WTC11 (cell line): ENCODE measurements at regions not wholly inside any gene's neighbourhood (a gene's known extent, or its start where the extent isn't known, plus 50 kb on each side); places are given as distances from the start of the nearest gene placed in this dataset.

ENCODE experiments used
- ATAC-seq: fragments of 200-7000 bp; cut with Tn5 transposase; 2 replicates; pipeline ENCODE4 v1.10.0; 2021; ENCODE audit warnings: mild to moderate bottlenecking, moderate library complexity
- CTCF ChIA-PET: fragments of 300-600 bp; sonication (Branson Sonifier 250); formaldehyde crosslinking; loops from one replicate; lab custom pipeline; 2021; ENCODE audit warnings: antibody characterized with exemption; lab: Charles Lee
- POLR2A ChIA-PET: fragments of 350-600 bp; sonication (Branson Sonifier 250); formaldehyde crosslinking; loops from one replicate; lab custom pipeline; 2021; ENCODE audit warnings: antibody characterized with exemption; lab: Charles Lee
- DNase-seq: peaks from one replicate; pipeline ENCODE4 v3.0.0; 2021; ENCODE audit warnings: low spot score
- H3K27ac Mint-ChIP-seq: 2 replicates; pipeline ENCODE4 v1.8.0; 2021; ENCODE audit warnings: mixed read lengths
- H3K27me3 Mint-ChIP-seq: 2 replicates; pipeline ENCODE4 v1.8.0; 2021; ENCODE audit warnings: low read depth, mild to moderate bottlenecking, moderate library complexity, mixed read lengths
- H3K36me3 Mint-ChIP-seq: 2 replicates; pipeline ENCODE4 v1.8.0; 2021; ENCODE audit warnings: mixed read lengths
- H3K4me1 Mint-ChIP-seq: 2 replicates; pipeline ENCODE4 v1.8.0; 2022; ENCODE audit warnings: mixed read lengths
- H3K4me3 Mint-ChIP-seq: 2 replicates; pipeline ENCODE4 v1.8.0; 2021; ENCODE audit warnings: mild to moderate bottlenecking, moderate library complexity, mixed read lengths
- H3K9me3 Mint-ChIP-seq: 2 replicates; pipeline ENCODE4 v1.8.0; 2021; ENCODE audit warnings: mixed read lengths
- ATF1 ChIP-seq: sonication (generic); formaldehyde crosslinking; IDR thresholded peaks from 2 replicates; pipeline ENCODE4 v1.8.1; 2023; ENCODE audit warnings: mild to moderate bottlenecking, moderate library complexity, missing genetic modification reagents
- CDX4 ChIP-seq: fragments of 250-450 bp; sonication (Bioruptor Pico); IDR thresholded peaks from 2 replicates; pipeline ENCODE4 v1.9.0; 2021; ENCODE audit warnings: moderate library complexity, mild to moderate bottlenecking, inconsistent platforms, borderline replicate concordance
- CREM ChIP-seq: sonication (generic); formaldehyde crosslinking; IDR thresholded peaks from 2 replicates; pipeline ENCODE4 v1.8.1; 2022; ENCODE audit warnings: mild to moderate bottlenecking, missing genetic modification reagents, moderate library complexity
- CTCF ChIP-seq: fragments of 200-600 bp; IDR thresholded peaks from 2 replicates; pipeline ENCODE4 v1.8.0; 2022; ENCODE audit warnings: antibody characterized with exemption
- E2F4 ChIP-seq: sonication (generic); formaldehyde crosslinking; IDR thresholded peaks from 2 replicates; pipeline ENCODE4 v1.8.1; 2022; ENCODE audit warnings: low read depth, mild to moderate bottlenecking, moderate library complexity, missing genetic modification reagents, borderline replicate concordance
- IRF1 ChIP-seq: sonication (generic); formaldehyde crosslinking; IDR thresholded peaks from 2 replicates; pipeline ENCODE4 v1.8.0; 2023; ENCODE audit warnings: missing genetic modification reagents
- JAZF1 ChIP-seq: fragments of 250-450 bp; sonication (Bioruptor Pico); IDR thresholded peaks from 2 replicates; pipeline ENCODE4 v1.9.0; 2021; ENCODE audit warnings: moderate library complexity, mild to moderate bottlenecking, inconsistent platforms
- NFE2L1 ChIP-seq: sonication (generic); formaldehyde crosslinking; IDR thresholded peaks from 2 replicates; pipeline ENCODE4 v1.8.1; 2023; ENCODE audit warnings: missing genetic modification reagents
- NR2C2 ChIP-seq: sonication (generic); formaldehyde crosslinking; IDR thresholded peaks from 2 replicates; pipeline ENCODE4 v1.8.0; 2022; ENCODE audit warnings: mild to moderate bottlenecking, missing genetic modification reagents
- PREB ChIP-seq: sonication (generic); formaldehyde crosslinking; IDR thresholded peaks from 2 replicates; pipeline ENCODE4 v1.8.1; 2022; ENCODE audit warnings: mild to moderate bottlenecking, missing genetic modification reagents, moderate library complexity, borderline replicate concordance
- TEAD1 ChIP-seq: sonication (generic); formaldehyde crosslinking; IDR thresholded peaks from 2 replicates; pipeline ENCODE4 v1.8.0; 2022; ENCODE audit warnings: mild to moderate bottlenecking, missing genetic modification reagents
- TEAD4 ChIP-seq: sonication (generic); formaldehyde crosslinking; IDR thresholded peaks from 2 replicates; pipeline ENCODE4 v1.8.0; 2022; ENCODE audit warnings: mild to moderate bottlenecking, missing genetic modification reagents
- USF1 ChIP-seq: sonication (generic); formaldehyde crosslinking; IDR thresholded peaks from 2 replicates; pipeline ENCODE4 v1.8.0; 2022; ENCODE audit warnings: mild to moderate bottlenecking, missing genetic modification reagents
- ZBTB21 ChIP-seq: sonication (generic); formaldehyde crosslinking; IDR thresholded peaks from 2 replicates; pipeline ENCODE4 v1.8.1; 2023; ENCODE audit warnings: mild to moderate bottlenecking, missing genetic modification reagents, borderline replicate concordance
- ZMAT4 ChIP-seq: fragments of 250-450 bp; sonication (Bioruptor Pico); IDR thresholded peaks from 2 replicates; pipeline ENCODE4 v1.9.0; 2021; ENCODE audit warnings: mild to moderate bottlenecking
- ZNF121 ChIP-seq: sonication (generic); formaldehyde crosslinking; IDR thresholded peaks from 2 replicates; pipeline ENCODE4 v1.8.0; 2023; ENCODE audit warnings: missing genetic modification reagents
- ZNF317 ChIP-seq: sonication (generic); formaldehyde crosslinking; IDR thresholded peaks from 2 replicates; pipeline ENCODE4 v1.8.1; 2023; ENCODE audit warnings: low read depth, mild to moderate bottlenecking, moderate library complexity, missing genetic modification reagents, borderline replicate concordance
- ZNF396 ChIP-seq: fragments of 250-450 bp; sonication (Bioruptor Pico); IDR thresholded peaks from 2 replicates; pipeline ENCODE4 v1.8.0; 2021; ENCODE audit warnings: mild to moderate bottlenecking, moderate library complexity, borderline replicate concordance

- TF ChIP-seq ZMAT4 (CRISPR knock-in tag) = no peak
- no peak for TF ChIP-seq CDX4 (CRISPR knock-in tag)
- no peak for TF ChIP-seq NFE2L1
- TF ChIP-seq PREB (CRISPR knock-in tag) = no peak
- TF ChIP-seq CTCF = no peak
- no peak for TF ChIP-seq TEAD4 (CRISPR knock-in tag)
- TF ChIP-seq TEAD1 = no peak
- TF ChIP-seq ZBTB21 = no peak
- TF ChIP-seq E2F4 (CRISPR knock-in tag) = no peak
- no peak for TF ChIP-seq JAZF1 (CRISPR knock-in tag)
- no peak for TF ChIP-seq ATF1 (CRISPR knock-in tag)
- TF ChIP-seq ZNF317 (CRISPR knock-in tag) = no peak
- TF ChIP-seq ZNF396 (CRISPR knock-in tag) = no peak
- no peak for TF ChIP-seq USF1 (CRISPR knock-in tag)
- no peak for TF ChIP-seq IRF1 (CRISPR knock-in tag)
- TF ChIP-seq ZNF121 = no peak
Measured at GRCh38 chr11:109972939-109973338, 120.3 kb upstream of the ZC3H12C start.

GRCh38 chr11:109973486-109973885 lies 119.7 kb upstream of the ZC3H12C start:
- Mint-ChIP-seq H3K4me1 (peaks cover 7% of the 10 kb centered on the region), H3K27ac (no peak overlapping the region; the same call in 1 of the 2 replicates)
- TF ChIP-seq ZMAT4 (CRISPR knock-in tag) (no peak), CREM (CRISPR knock-in tag) (no peak), NR2C2 (CRISPR knock-in tag) (no peak)
- TF ChIP-seq, all 79 proteins: peak for 0
- Mint-ChIP-seq H3K4me3 (no peak overlapping the region), H3K9me3 (peaks cover 9% of the 10 kb centered on the region), H3K27me3 (no peaks in the 10 kb centered on the region), H3K36me3 (no peaks in the 10 kb centered on the region)
- ChIA-PET CTCF (no interaction called here), POLR2A (no interaction called here)
- no peak for DNase-seq
- ATAC-seq = no peak

More at GRCh38 chr11:109972939-109973338, 120.3 kb upstream of the ZC3H12C start:
- no peaks in the 10 kb centered on the region for H3K36me3 Mint-ChIP-seq
- H3K9me3 Mint-ChIP-seq = peaks cover 10% of the 10 kb centered on the region
- no peak for DNase-seq
- POLR2A ChIA-PET = no interaction called here
- H3K27ac Mint-ChIP-seq = no peak overlapping the region
- H3K27me3 Mint-ChIP-seq = no peaks in the 10 kb centered on the region
- H3K4me1 Mint-ChIP-seq = peaks cover 7% of the 10 kb centered on the region
- CTCF ChIA-PET = no interaction called here
- no peak for ATAC-seq
- no peak overlapping the region for H3K4me3 Mint-ChIP-seq
